IPS-20b (cell line): ENCODE measurements at regions not wholly inside any gene's neighbourhood (a gene's known extent, or its start where the extent isn't known, plus 50 kb on each side); places are given as distances from the start of the nearest gene placed in this dataset.
"Not testable (repeated sequence)": the region's sequence is repeated elsewhere in the genome, so short reads cannot be mapped to it uniquely, and the experiment has no call there.

Source experiments
- H3K27ac ChIP-seq: one replicate; pipeline ENCODE4 v1.5.1; 2013; ENCODE audit warnings: low read length
- H3K27me3 ChIP-seq: 2 replicates; pipeline ENCODE4 v1.6.1; 2013; ENCODE audit warnings: mild to moderate bottlenecking, low read length, inconsistent platforms; ENCODE audit not compliant: insufficient read depth
- H3K36me3 ChIP-seq: 2 replicates; pipeline ENCODE4 v1.6.1; 2013; ENCODE audit warnings: low read depth, mild to moderate bottlenecking, inconsistent platforms, low read length, moderate library complexity; ENCODE audit not compliant: insufficient read depth
- H3K4me1 ChIP-seq: 2 replicates; pipeline ENCODE4 v1.6.1; 2013; ENCODE audit warnings: mild to moderate bottlenecking, control low read depth, inconsistent platforms, low read length, moderate library complexity; ENCODE audit not compliant: insufficient read depth
- H3K4me3 ChIP-seq: 2 replicates; pipeline ENCODE4 v1.5.1; 2013; ENCODE audit warnings: mild to moderate bottlenecking, low read length, inconsistent platforms
- H3K9ac ChIP-seq: 2 replicates; pipeline ENCODE4 v1.6.1; 2013; ENCODE audit warnings: low read depth, mild to moderate bottlenecking, inconsistent platforms, low read length, moderate library complexity
- H3K9me3 ChIP-seq: 2 replicates; pipeline ENCODE4 v1.6.1; 2013; ENCODE audit warnings: mild to moderate bottlenecking, low read depth, low read length, inconsistent platforms; ENCODE audit not compliant: insufficient read depth

- no peaks in the 10 kb centered on the region for H3K9me3 ChIP-seq
- H3K27ac ChIP-seq: no peak overlapping the region
- no peaks in the 10 kb centered on the region for H3K27me3 ChIP-seq
- no peak overlapping the region for H3K9ac ChIP-seq
- H3K36me3 ChIP-seq: no peaks in the 10 kb centered on the region
- no peak overlapping the region for H3K4me3 ChIP-seq
- H3K4me1 ChIP-seq: no peaks in the 10 kb centered on the region
Measured at GRCh38 chr5:174559141-174559540, 165.2 kb upstream of the MSX2 start.

- no peaks in the 10 kb centered on the region for H3K36me3 ChIP-seq
- no peak overlapping the region for H3K4me3 ChIP-seq
- no peaks in the 10 kb centered on the region for H3K9me3 ChIP-seq
- H3K27ac ChIP-seq: no peak overlapping the region
- H3K27me3 ChIP-seq: no peaks in the 10 kb centered on the region
- H3K4me1 ChIP-seq: no peaks in the 10 kb centered on the region
- H3K9ac ChIP-seq: no peak overlapping the region
Measured at GRCh38 chr5:174559566-174560090, 164.8 kb upstream of the MSX2 start.

GRCh38 chr5:174560861-174561260 lies 163.5 kb upstream of the MSX2 start:
- Histone ChIP-seq H3K9me3 (no peaks in the 10 kb centered on the region), H3K9ac (no peak overlapping the region), H3K4me1 (no peaks in the 10 kb centered on the region), H3K27me3 (no peaks in the 10 kb centered on the region), H3K36me3 (no peaks in the 10 kb centered on the region), H3K27ac (no peak overlapping the region), H3K4me3 (no peak overlapping the region)

- not testable (repeated sequence) for H3K36me3 ChIP-seq, H3K4me1 ChIP-seq, H3K9ac ChIP-seq, H3K27me3 ChIP-seq, H3K4me3 ChIP-seq, H3K9me3 ChIP-seq, H3K27ac ChIP-seq
Measured at GRCh38 chr5:174563040-174563439, 161.3 kb upstream of the MSX2 start.

GRCh38 chr5:174563899-174564298 lies 160.5 kb upstream of the MSX2 start:
- Histone ChIP-seq H3K27ac (no peak overlapping the region), H3K4me1 (no peaks in the 10 kb centered on the region), H3K9me3 (no peaks in the 10 kb centered on the region), H3K9ac (no peak overlapping the region), H3K4me3 (no peak overlapping the region), H3K36me3 (no peaks in the 10 kb centered on the region), H3K27me3 (no peaks in the 10 kb centered on the region)

GRCh38 chr5:174567506-174568141 lies 156.8 kb upstream of the MSX2 start:
- H3K9me3 ChIP-seq: no peaks in the 10 kb centered on the region
- no peak overlapping the region for H3K4me3 ChIP-seq
- no peak overlapping the region for H3K27ac ChIP-seq
- 0 out of 2 replicates have a peak, but pooled peaks cover 4% of the 10 kb centered on the region for H3K4me1 ChIP-seq
- H3K9ac ChIP-seq: no peak overlapping the region
- no peaks in the 10 kb centered on the region for H3K36me3 ChIP-seq
- H3K27me3 ChIP-seq: no peaks in the 10 kb centered on the region

- no peak overlapping the region for H3K4me3 ChIP-seq
- H3K4me1 ChIP-seq: 0 out of 2 replicates have a peak, but pooled peaks cover 4% of the 10 kb centered on the region
Measured at GRCh38 chr5:174570662-174571061, 153.7 kb upstream of the MSX2 start.

GRCh38 chr5:174571662-174572397 lies 152.6 kb upstream of the MSX2 start:
- H3K36me3 ChIP-seq: no peaks in the 10 kb centered on the region

More at GRCh38 chr5:174570662-174571061, 153.7 kb upstream of the MSX2 start:
- Histone ChIP-seq H3K36me3 (no peaks in the 10 kb centered on the region), H3K27ac (no peak overlapping the region), H3K9me3 (no peaks in the 10 kb centered on the region), H3K9ac (no peak overlapping the region), H3K27me3 (no peaks in the 10 kb centered on the region)

GRCh38 chr5:174572591-174572990 lies 151.8 kb upstream of the MSX2 start:
- H3K9me3 ChIP-seq: no peaks in the 10 kb centered on the region
- 0 out of 2 replicates have a peak, but pooled peaks cover 4% of the 10 kb centered on the region for H3K4me1 ChIP-seq
- no peak overlapping the region for H3K27ac ChIP-seq
- H3K36me3 ChIP-seq: no peaks in the 10 kb centered on the region
- H3K4me3 ChIP-seq: no peak overlapping the region
- no peak overlapping the region for H3K9ac ChIP-seq
- H3K27me3 ChIP-seq: no peaks in the 10 kb centered on the region

More at GRCh38 chr5:174571662-174572397, 152.6 kb upstream of the MSX2 start:
- Histone ChIP-seq H3K4me1 (0 out of 2 replicates have a peak, but pooled peaks cover 4% of the 10 kb centered on the region), H3K4me3 (no peak overlapping the region), H3K27ac (no peak overlapping the region), H3K9me3 (no peaks in the 10 kb centered on the region), H3K27me3 (no peaks in the 10 kb centered on the region), H3K9ac (no peak overlapping the region)

- Histone ChIP-seq H3K4me1 (0 out of 2 replicates have a peak, but pooled peaks cover 4% of the 10 kb centered on the region), H3K9me3 (no peaks in the 10 kb centered on the region), H3K4me3 (no peak overlapping the region), H3K27ac (no peak overlapping the region), H3K36me3 (no peaks in the 10 kb centered on the region), H3K9ac (no peak overlapping the region), H3K27me3 (no peaks in the 10 kb centered on the region)
Measured at GRCh38 chr5:174573221-174573994, 151.0 kb upstream of the MSX2 start.

- H3K36me3 ChIP-seq: no peaks in the 10 kb centered on the region
- 0 out of 2 replicates have a peak, but pooled peaks cover 4% of the 10 kb centered on the region for H3K4me1 ChIP-seq
- no peak overlapping the region for H3K9ac ChIP-seq
- H3K4me3 ChIP-seq: no peak overlapping the region
- no peaks in the 10 kb centered on the region for H3K27me3 ChIP-seq
- H3K9me3 ChIP-seq: no peaks in the 10 kb centered on the region
- no peak overlapping the region for H3K27ac ChIP-seq
Measured at GRCh38 chr5:174575043-174575442, 149.3 kb upstream of the MSX2 start.
